HL-60 (cell line): ENCODE measurements at regions not wholly inside any gene's neighbourhood (a gene's known extent, or its start where the extent isn't known, plus 50 kb on each side); places are given as distances from the start of the nearest gene placed in this dataset.
A peak's percentile ranks its signal among the peaks of the same experiment; 100 is the strongest.

Experiments
- DNase-seq, 2 experiments: peaks; one replicate each; pipeline ENCODE4 v3.0.0-alpha.2; 2010 to 2020; ENCODE audit warnings: low read depth in 1 of 2, low spot score in 1 of 2
- H3K27ac ChIP-seq: fragments of 250-450 bp; sonication (Bioruptor Pico); replicated peaks from 2 replicates; pipeline ENCODE4 v1.5.1; 2020; ENCODE audit warnings: mild to moderate bottlenecking, moderate library complexity
- H3K27me3 ChIP-seq: fragments of 250-450 bp; sonication (Bioruptor Pico); 2 replicates; pipeline ENCODE4 v1.5.1; 2021; ENCODE audit warnings: mild to moderate bottlenecking, moderate library complexity; ENCODE audit not compliant: insufficient read depth, poor library complexity, severe bottlenecking
- H3K4me3 ChIP-seq: replicated peaks from 2 replicates; pipeline ENCODE4 v1.5.1; 2011; ENCODE audit warnings: mild to moderate bottlenecking, control low read depth, low read length; ENCODE audit not compliant: insufficient read depth
- CTCF ChIP-seq: IDR thresholded peaks from one replicate; pipeline ENCODE4 v1.5.1; 2011; ENCODE audit warnings: low read length, control low read depth, inconsistent platforms; ENCODE audit not compliant: insufficient read depth
- GABPA ChIP-seq: IDR thresholded peaks from 2 replicates; pipeline ENCODE4 v1.6.1; 2012; ENCODE audit warnings: low read depth
- POLR2AphosphoS5 ChIP-seq: IDR thresholded peaks from 2 replicates; pipeline ENCODE4 v1.6.1; 2012; ENCODE audit warnings: low read depth
- REST ChIP-seq: IDR thresholded peaks from 2 replicates; pipeline ENCODE4 v1.6.1; 2012; ENCODE audit warnings: low read depth; ENCODE audit not compliant: insufficient replicate concordance
- SPI1 ChIP-seq: IDR thresholded peaks from 2 replicates; pipeline ENCODE4 v1.6.1; 2012; ENCODE audit warnings: low read depth, mild to moderate bottlenecking, borderline replicate concordance

GRCh38 chr10:26642896-26643653 is 54.4 kb upstream of the PDSS1 start:
- no peak for DNase-seq
- Histone ChIP-seq H3K27me3 (no peaks in the 10 kb centered on the region), H3K4me3 (no peak overlapping the region), H3K27ac (no peak overlapping the region)
- TF ChIP-seq POLR2AphosphoS5 (no peak), CTCF (no peak), SPI1 (no peak)

- Histone ChIP-seq H3K27me3 (no peaks in the 10 kb centered on the region), H3K27ac (no peak overlapping the region), H3K4me3 (no peak overlapping the region)
- peak in 1 of 2 experiments; percentile 9 for DNase-seq
- TF ChIP-seq SPI1 (no peak), GABPA (no peak), POLR2AphosphoS5 (no peak), REST (no peak), CTCF (no peak)
Observed at GRCh38 chr10:26647602-26648244, 49.8 kb upstream of the PDSS1 start.
